Progenitor cell of endocrine pancreas (in vitro differentiated cells): ENCODE measurements at regions not wholly inside any gene's neighbourhood (a gene's known extent, or its start where the extent isn't known, plus 50 kb on each side); places are given as distances from the start of the nearest gene placed in this dataset.

Experiments used
- DNase-seq: peaks from one replicate; pipeline ENCODE4 v3.0.0; 2021; ENCODE audit warnings: low spot score; ENCODE audit not compliant: unreplicated experiment
- H3K27ac Mint-ChIP-seq: 2 replicates; pipeline ENCODE4 v1.8.0; 2021; ENCODE audit warnings: mild to moderate bottlenecking, moderate library complexity, mixed read lengths
- H3K27me3 Mint-ChIP-seq: 2 replicates; pipeline ENCODE4 v1.8.0; 2021; ENCODE audit warnings: mixed read lengths
- H3K36me3 Mint-ChIP-seq: 2 replicates; pipeline ENCODE4 v1.8.0; 2022; ENCODE audit warnings: mixed read lengths; ENCODE audit not compliant: insufficient read depth
- H3K4me1 Mint-ChIP-seq: 2 replicates; pipeline ENCODE4 v1.8.0; 2021; ENCODE audit warnings: low read depth, mixed read lengths
- H3K4me3 Mint-ChIP-seq: 2 replicates; pipeline ENCODE4 v1.8.0; 2021; ENCODE audit warnings: low read depth, mild to moderate bottlenecking, moderate library complexity, mixed read lengths
- H3K9me3 Mint-ChIP-seq: 2 replicates; pipeline ENCODE4 v1.8.0; 2021; ENCODE audit warnings: low read depth, mixed read lengths
- TF ChIP-seq, protein P1 (sequence below): fragments of 200-600 bp; sonication (generic); IDR thresholded peaks from one replicate; pipeline ENCODE4 v1.5.0; 2021; ENCODE audit warnings: antibody characterized with exemption, mild to moderate bottlenecking; ENCODE audit not compliant: unreplicated experiment

DNA sequence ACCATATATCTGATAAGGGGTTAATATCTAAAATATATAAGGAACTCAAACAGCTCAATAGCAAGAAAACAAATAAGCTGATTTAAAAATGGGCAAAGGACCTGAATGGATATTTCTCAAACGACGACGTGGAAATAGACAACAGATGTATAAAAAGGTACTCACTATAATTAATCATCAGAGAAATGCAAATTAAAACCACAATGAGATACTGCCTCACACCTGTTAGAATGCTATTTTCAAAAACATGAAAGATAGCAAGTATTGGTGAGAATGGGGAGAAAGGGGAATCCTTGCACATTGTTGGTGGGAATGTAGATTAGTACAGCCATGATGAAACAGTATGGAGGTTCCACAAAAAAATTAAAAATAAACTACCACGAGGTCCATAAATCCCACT, 163.2 kb downstream of the DKK1 start:
- Mint-ChIP-seq H3K36me3 (no peaks in the 10 kb centered on the region), H3K27me3 (no peaks in the 10 kb centered on the region), H3K9me3 (no peaks in the 10 kb centered on the region), H3K27ac (no peak overlapping the region), H3K4me3 (no peak overlapping the region), H3K4me1 (no peaks in the 10 kb centered on the region)
- DNase-seq = no peak
- TF ChIP-seq, protein P1, sequence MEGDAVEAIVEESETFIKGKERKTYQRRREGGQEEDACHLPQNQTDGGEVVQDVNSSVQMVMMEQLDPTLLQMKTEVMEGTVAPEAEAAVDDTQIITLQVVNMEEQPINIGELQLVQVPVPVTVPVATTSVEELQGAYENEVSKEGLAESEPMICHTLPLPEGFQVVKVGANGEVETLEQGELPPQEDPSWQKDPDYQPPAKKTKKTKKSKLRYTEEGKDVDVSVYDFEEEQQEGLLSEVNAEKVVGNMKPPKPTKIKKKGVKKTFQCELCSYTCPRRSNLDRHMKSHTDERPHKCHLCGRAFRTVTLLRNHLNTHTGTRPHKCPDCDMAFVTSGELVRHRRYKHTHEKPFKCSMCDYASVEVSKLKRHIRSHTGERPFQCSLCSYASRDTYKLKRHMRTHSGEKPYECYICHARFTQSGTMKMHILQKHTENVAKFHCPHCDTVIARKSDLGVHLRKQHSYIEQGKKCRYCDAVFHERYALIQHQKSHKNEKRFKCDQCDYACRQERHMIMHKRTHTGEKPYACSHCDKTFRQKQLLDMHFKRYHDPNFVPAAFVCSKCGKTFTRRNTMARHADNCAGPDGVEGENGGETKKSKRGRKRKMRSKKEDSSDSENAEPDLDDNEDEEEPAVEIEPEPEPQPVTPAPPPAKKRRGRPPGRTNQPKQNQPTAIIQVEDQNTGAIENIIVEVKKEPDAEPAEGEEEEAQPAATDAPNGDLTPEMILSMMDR = no peak

DNA sequence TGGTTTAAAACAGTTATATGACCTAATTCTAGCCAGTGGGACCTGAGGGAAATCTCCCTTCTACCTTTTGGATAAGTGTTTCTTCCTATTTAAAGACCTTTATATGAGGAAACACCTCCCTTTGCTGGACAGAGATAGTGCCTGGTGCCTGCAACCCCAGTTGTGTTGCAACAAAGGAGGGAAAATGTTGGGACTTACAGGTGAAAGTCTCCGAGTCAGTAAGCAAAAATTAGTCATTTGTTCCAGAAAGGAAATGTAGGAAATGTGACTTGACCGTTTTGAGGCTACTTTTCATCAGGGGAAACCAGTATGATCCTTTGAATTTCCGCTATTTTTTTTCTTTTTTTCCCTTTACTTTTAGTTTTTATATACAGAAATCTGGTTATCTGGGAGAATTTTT, 165.5 kb downstream of the DKK1 start:
- Mint-ChIP-seq H3K36me3 (no peaks in the 10 kb centered on the region), H3K4me3 (no peak overlapping the region), H3K9me3 (no peaks in the 10 kb centered on the region), H3K27ac (no peak overlapping the region), H3K4me1 (no peaks in the 10 kb centered on the region), H3K27me3 (no peaks in the 10 kb centered on the region)
- TF ChIP-seq, protein P1 = no peak
- no peak for DNase-seq

DNA sequence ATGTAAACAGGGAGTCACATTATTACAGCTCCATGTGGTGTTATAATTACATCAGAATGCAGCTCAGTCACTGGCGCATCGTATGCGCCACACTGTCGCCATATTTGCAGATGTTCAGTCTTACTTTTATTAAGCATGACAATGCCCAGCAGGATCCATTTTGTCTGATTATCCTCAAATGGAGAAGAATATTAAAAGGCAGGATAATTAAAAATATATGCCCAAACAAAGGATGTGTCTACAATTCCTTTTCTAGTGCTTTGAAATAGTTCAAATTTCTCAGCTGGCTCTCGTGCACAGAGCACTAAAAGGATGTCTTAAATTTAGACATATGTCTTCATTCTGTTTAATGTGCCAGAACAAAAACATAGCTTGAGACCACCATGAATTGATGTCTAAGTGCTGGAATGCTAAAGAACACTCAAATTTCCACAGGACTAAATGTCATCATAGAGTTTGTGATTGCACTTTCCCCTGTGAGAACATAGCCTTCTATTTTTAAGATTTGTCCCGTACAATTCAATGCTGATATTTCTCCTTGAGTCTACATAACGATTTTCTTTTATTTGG, 168.0 kb downstream of the DKK1 start:
- H3K27ac Mint-ChIP-seq = no peak overlapping the region
- TF ChIP-seq, protein P1 = no peak

DNA sequence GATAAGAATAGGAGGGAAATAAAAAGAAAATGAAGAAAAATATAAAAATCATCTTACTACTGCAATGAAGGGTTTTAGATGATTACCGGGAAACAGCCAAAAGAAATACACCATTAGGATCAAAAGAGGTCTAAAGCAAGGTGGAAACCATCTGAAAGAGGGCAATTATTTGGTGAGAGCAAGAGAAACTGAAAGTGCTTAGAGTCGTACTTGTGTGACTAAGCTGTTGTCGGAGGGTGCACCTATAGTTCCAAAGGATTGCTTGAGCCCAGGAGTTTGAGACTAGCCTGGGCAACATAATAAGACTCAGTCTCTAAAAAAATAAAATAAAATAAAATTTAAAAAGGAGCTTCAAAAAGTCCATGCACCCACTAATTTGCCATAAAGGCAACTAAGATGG, 169.5 kb downstream of the DKK1 start:
- DNase-seq = no peak
- Mint-ChIP-seq H3K27ac (no peak overlapping the region), H3K9me3 (no peaks in the 10 kb centered on the region)

More for the DNA sequence above, 168.0 kb downstream of the DKK1 start:
- H3K36me3 Mint-ChIP-seq = no peaks in the 10 kb centered on the region
- H3K4me1 Mint-ChIP-seq = no peaks in the 10 kb centered on the region
- H3K27me3 Mint-ChIP-seq = no peaks in the 10 kb centered on the region
- no peak for DNase-seq
- no peak overlapping the region for H3K4me3 Mint-ChIP-seq
- H3K9me3 Mint-ChIP-seq = no peaks in the 10 kb centered on the region

DNA sequence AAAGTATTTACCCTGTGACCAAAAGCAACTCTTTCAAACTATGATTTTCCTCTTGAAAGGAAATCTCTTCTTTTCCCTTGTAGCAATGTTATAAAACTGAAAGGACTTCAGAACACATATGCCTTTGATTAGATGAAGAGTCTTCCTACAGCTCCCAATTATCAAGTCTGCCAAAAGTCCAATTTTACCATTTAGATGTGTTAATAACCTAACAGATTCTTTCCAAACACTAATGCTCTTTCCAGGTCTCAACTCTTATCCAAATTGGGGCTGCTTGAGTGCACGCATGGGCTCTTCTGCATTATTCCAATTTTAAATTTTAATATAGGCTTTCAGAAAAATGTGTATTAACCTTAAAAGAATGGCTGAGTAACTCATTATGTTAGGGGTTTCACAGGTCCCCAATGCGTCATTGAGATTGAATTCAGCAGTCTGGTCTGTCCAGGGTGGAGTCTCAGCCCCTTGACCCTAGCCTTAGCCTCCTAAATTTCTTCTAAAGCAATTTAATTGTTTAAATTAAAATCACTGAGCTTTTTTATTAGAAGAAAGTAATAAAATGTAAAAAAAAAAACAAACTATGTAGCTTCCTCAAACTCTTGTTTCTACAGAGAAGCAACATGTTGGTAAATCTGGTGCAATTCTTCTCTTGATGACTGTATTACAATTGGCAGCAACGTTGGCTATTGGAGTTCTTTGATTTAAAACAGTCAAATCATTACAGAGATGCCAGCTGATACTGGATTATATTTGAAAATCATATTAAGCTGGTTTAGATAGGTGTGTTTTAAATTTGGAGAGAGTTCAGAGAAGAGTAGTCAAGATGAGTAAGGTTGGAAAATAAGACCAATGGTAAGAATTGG, 170.4 kb downstream of the DKK1 start:
- H3K36me3 Mint-ChIP-seq = no peaks in the 10 kb centered on the region

More for the DNA sequence above, 169.5 kb downstream of the DKK1 start:
- no peaks in the 10 kb centered on the region for H3K27me3 Mint-ChIP-seq
- TF ChIP-seq, protein P1 = no peak
- no peaks in the 10 kb centered on the region for H3K4me1 Mint-ChIP-seq
- no peak overlapping the region for H3K4me3 Mint-ChIP-seq
- H3K36me3 Mint-ChIP-seq = no peaks in the 10 kb centered on the region

More for the DNA sequence above, 170.4 kb downstream of the DKK1 start:
- TF ChIP-seq, protein P1 = no peak
- H3K27me3 Mint-ChIP-seq = no peaks in the 10 kb centered on the region
- H3K9me3 Mint-ChIP-seq = no peaks in the 10 kb centered on the region
- H3K4me3 Mint-ChIP-seq = no peak overlapping the region
- no peaks in the 10 kb centered on the region for H3K4me1 Mint-ChIP-seq
- DNase-seq = no peak
- H3K27ac Mint-ChIP-seq = no peak overlapping the region
